ENCODE measurements at regions not wholly inside any gene's neighbourhood (a gene's known extent, or its start where the extent isn't known, plus 50 kb on each side); places are given as distances from the start of the nearest gene placed in this dataset.

- TF ChIP-seq CTCF (IDR thresholded peaks at IDR 0.05 in 2 of 3, conservative IDR thresholded peaks at IDR 0.05 in 1 of 3; ENCODE audit: borderline replicate concordance in 1 of 3, insufficient read depth in 1 of 3, low read depth in 2 of 3, low read length in 2 of 3) (no peak), ZNF274 (IDR thresholded peaks at IDR 0.05; ENCODE audit: low read depth, low read length) (no peak), SIN3A (IDR thresholded peaks at IDR 0.05; ENCODE audit: low read depth) (no peak), MAX (IDR thresholded peaks at IDR 0.05) (no peak), FOSL1 (IDR thresholded peaks at IDR 0.05; ENCODE audit: low read depth) (no peak), SP1 (IDR thresholded peaks at IDR 0.05; ENCODE audit: low read depth) (no peak), EGR1 (IDR thresholded peaks at IDR 0.05; ENCODE audit: low read depth) (no peak)
These were observed 122.3 kb upstream of the LHX1 start (continued) for GRCh38 chr17:36814958-36815357.

- ATAC-seq (no peak), DNase-seq (ENCODE audit: low read depth, low spot score) (no peak)
- intact Hi-C loops (cut with micrococcal nuclease): no loop called here
- H3K4me2 ChIP-seq (ENCODE audit: low read length): no peak overlapping the region
- no TSS peak for BruUV-seq (replicated peaks)
- ChIA-PET RAD21 (ENCODE audit: low non-redundant PET in 1 of 2, low total read pairs in 2 of 2, uncharacterized antibody in 2 of 2, unreplicated experiment in 2 of 2) (no interaction called here), CTCF (no interaction called here), POLR2A (no interaction called here)
- no peaks in the 10 kb centered on the region for H3K79me2 ChIP-seq (ENCODE audit: insufficient read depth, low read length)
- peaks cover 9% of the 10 kb centered on the region; the same call in 1 of the 2 replicates for H3K27me3 ChIP-seq (ENCODE audit: insufficient read depth, low read length)
- no peaks in the 10 kb centered on the region for H3K4me1 ChIP-seq (ENCODE audit: control insufficient read depth in 1 of 2, insufficient read depth in 2 of 2, low read length in 2 of 2)
- H3K27ac ChIP-seq (ENCODE audit: low read depth, low read length): no peak overlapping the region
- no peak overlapping the region for H3K4me3 ChIP-seq (replicated peaks in 1 of 2; ENCODE audit: low read depth in 1 of 2, low read length in 2 of 2)
- no peak overlapping the region for H3K9ac ChIP-seq (ENCODE audit: low read length)
- no peak overlapping the region for H2AFZ ChIP-seq (ENCODE audit: low read depth, low read length, poor library complexity, severe bottlenecking)
- no peaks in the 10 kb centered on the region for H3K9me3 ChIP-seq (ENCODE audit: control insufficient read depth in 1 of 2, insufficient read depth in 1 of 2, low read depth in 1 of 2, low read length in 2 of 2)
- H4K20me1 ChIP-seq (ENCODE audit: insufficient read depth): no peaks in the 10 kb centered on the region
- TF ChIP-seq ZNF274 (IDR thresholded peaks at IDR 0.05; ENCODE audit: low read depth, low read length) (no peak), FOSL1 (IDR thresholded peaks at IDR 0.05; ENCODE audit: low read depth) (no peak), ZBTB33 (IDR thresholded peaks at IDR 0.05; ENCODE audit: extremely low read depth, insufficient replicate concordance, low read length) (no peak), TCF7L2 (IDR thresholded peaks at IDR 0.05; ENCODE audit: borderline replicate concordance, extremely low read depth, insufficient read depth, insufficient read length) (no peak)
- no peaks in the 10 kb centered on the region for H3K9me2 ChIP-seq (ENCODE audit: insufficient read depth)
- no peaks in the 10 kb centered on the region for H3K36me3 ChIP-seq (ENCODE audit: control insufficient read depth in 1 of 2, insufficient read depth in 2 of 2, low read length in 2 of 2)
These were observed 120.9 kb upstream of the LHX1 start for GRCh38 chr17:36816214-36816906.
